Glutamatergic neuron (in vitro differentiated cells): ENCODE measurements at regions not wholly inside any gene's neighbourhood (a gene's known extent, or its start where the extent isn't known, plus 50 kb on each side); places are given as distances from the start of the nearest gene placed in this dataset.

Experiments used
- DNase-seq: peaks from one replicate; pipeline ENCODE4 v3.0.0; 2022
- H3K27ac Mint-ChIP-seq: one replicate; pipeline ENCODE4 v1.8.0; 2020; ENCODE audit warnings: mild to moderate bottlenecking, mixed read lengths, inconsistent platforms; ENCODE audit not compliant: unreplicated experiment
- H3K27me3 Mint-ChIP-seq: one replicate; pipeline ENCODE4 v1.8.0; 2020; ENCODE audit warnings: mild to moderate bottlenecking, moderate library complexity, mixed read lengths, inconsistent platforms; ENCODE audit not compliant: unreplicated experiment
- H3K36me3 Mint-ChIP-seq: one replicate; pipeline ENCODE4 v1.8.0; 2020; ENCODE audit warnings: mild to moderate bottlenecking, mixed read lengths, inconsistent platforms; ENCODE audit not compliant: unreplicated experiment
- H3K4me1 Mint-ChIP-seq: one replicate; pipeline ENCODE4 v1.8.0; 2020; ENCODE audit warnings: mild to moderate bottlenecking, low read depth, mixed read lengths, inconsistent platforms; ENCODE audit not compliant: unreplicated experiment
- H3K4me3 Mint-ChIP-seq: one replicate; pipeline ENCODE4 v1.8.0; 2020; ENCODE audit warnings: mild to moderate bottlenecking, mixed read lengths, inconsistent platforms; ENCODE audit not compliant: unreplicated experiment
- H3K9me3 Mint-ChIP-seq: one replicate; pipeline ENCODE4 v1.8.0; 2020; ENCODE audit warnings: mild to moderate bottlenecking, moderate library complexity, mixed read lengths, inconsistent platforms; ENCODE audit not compliant: unreplicated experiment
- CTCF ChIP-seq: fragments of 200-600 bp; sonication (generic); IDR thresholded peaks from one replicate; pipeline ENCODE4 v1.5.0; 2021; ENCODE audit not compliant: partially characterized antibody, unreplicated experiment

- no peak for TF ChIP-seq CTCF
- Mint-ChIP-seq H3K4me1 (peaks cover 13% of the 10 kb centered on the region), H3K9me3 (peaks cover 2% of the 10 kb centered on the region), H3K4me3 (no peak overlapping the region), H3K27me3 (peaks cover 3% of the 10 kb centered on the region), H3K27ac (no peak overlapping the region), H3K36me3 (peaks cover 3% of the 10 kb centered on the region)
- DNase-seq, result no peak
Observed at GRCh38 chr1:234554218-234554697, 55.7 kb downstream of the IRF2BP2 start.

GRCh38 chr1:234553240-234554188 is 56.5 kb downstream of the IRF2BP2 start:
- H3K4me3 Mint-ChIP-seq, result no peak overlapping the region
- DNase-seq, result no peak
- peaks cover 2% of the 10 kb centered on the region for H3K9me3 Mint-ChIP-seq
- H3K27me3 Mint-ChIP-seq, result peaks cover 3% of the 10 kb centered on the region
- TF ChIP-seq CTCF, result no peak
- H3K36me3 Mint-ChIP-seq, result peaks cover 3% of the 10 kb centered on the region
- peak overlapping the region; percentile 72 for H3K27ac Mint-ChIP-seq
- peaks cover 14% of the 10 kb centered on the region for H3K4me1 Mint-ChIP-seq

- Mint-ChIP-seq H3K4me1 (peaks cover 18% of the 10 kb centered on the region), H3K9me3 (peaks cover 4% of the 10 kb centered on the region), H3K27me3 (peaks cover 3% of the 10 kb centered on the region), H3K27ac (no peak overlapping the region), H3K4me3 (no peak overlapping the region), H3K36me3 (peaks cover 3% of the 10 kb centered on the region)
- TF ChIP-seq CTCF, result no peak
- no peak for DNase-seq
Observed at GRCh38 chr1:234551032-234551378, 59.0 kb downstream of the IRF2BP2 start.

- Mint-ChIP-seq H3K4me3 (peak overlapping the region; percentile 34), H3K27ac (peak overlapping the region; percentile 55), H3K9me3 (peaks cover 4% of the 10 kb centered on the region), H3K36me3 (peaks cover 1% of the 10 kb centered on the region), H3K27me3 (peaks cover 3% of the 10 kb centered on the region), H3K4me1 (peaks cover 19% of the 10 kb centered on the region)
- peak; percentile 56 for DNase-seq
- no peak for TF ChIP-seq CTCF
Observed at GRCh38 chr1:234550341-234551031, 59.5 kb downstream of the IRF2BP2 start.
